Activated CD8-positive, alpha-beta T cell treated with anti-CD3 and anti-CD28 coated beads for 36 hours (primary cell): ENCODE measurements at regions not wholly inside any gene's neighbourhood (a gene's known extent, or its start where the extent isn't known, plus 50 kb on each side); places are given as distances from the start of the nearest gene placed in this dataset.

Experiments used
- ATAC-seq: fragments of 200-7000 bp; cut with Tn5 transposase; one replicate; pipeline ENCODE4 v1.10.0; 2021; ENCODE audit warnings: mild to moderate bottlenecking, moderate library complexity
- CTCF ChIA-PET: fragments of 350-600 bp; sonication (Branson Sonifier 250); formaldehyde crosslinking; loops from one replicate; lab custom pipeline; 2021; ENCODE audit warnings: antibody characterized with exemption; lab: Charles Lee
- POLR2A ChIA-PET: fragments of 350-600 bp; sonication (Branson Sonifier 250); formaldehyde crosslinking; loops from one replicate; lab custom pipeline; 2021; ENCODE audit warnings: antibody characterized with exemption; lab: Charles Lee
- DNase-seq: peaks from one replicate; pipeline ENCODE4 v3.0.0-alpha.2; 2020
- H3K27ac Mint-ChIP-seq: one replicate; pipeline ENCODE4 v1.8.0; 2021; ENCODE audit warnings: mild to moderate bottlenecking, mixed read lengths
- H3K27me3 Mint-ChIP-seq: one replicate; pipeline ENCODE4 v1.8.0; 2021; ENCODE audit warnings: mixed read lengths
- H3K36me3 Mint-ChIP-seq: one replicate; pipeline ENCODE4 v1.8.0; 2021; ENCODE audit warnings: low read depth, mixed read lengths
- H3K4me1 Mint-ChIP-seq: one replicate; pipeline ENCODE4 v1.8.0; 2021; ENCODE audit warnings: low read depth, mixed read lengths
- H3K4me3 Mint-ChIP-seq: one replicate; pipeline ENCODE4 v1.8.0; 2021; ENCODE audit warnings: mild to moderate bottlenecking, moderate library complexity, mixed read lengths
- H3K9me3 Mint-ChIP-seq: one replicate; pipeline ENCODE4 v1.8.0; 2021; ENCODE audit warnings: mixed read lengths
- CTCF ChIP-seq: fragments of 200-600 bp; IDR thresholded peaks from one replicate; pipeline ENCODE4 v1.8.0; 2022; ENCODE audit warnings: antibody characterized with exemption, mild to moderate bottlenecking
- intact Hi-C: fragments of 100-400 bp; cut with micrococcal nuclease; formaldehyde crosslinking; loops from one replicate; pipeline ENCODE4 v1.10.0; 2022

GRCh38 chr9:134590240-134591081, 51.1 kb upstream of the COL5A1 start:
- CTCF ChIA-PET: no interaction called here

GRCh38 chr9:134591082-134591571, 50.5 kb upstream of the COL5A1 start:
- no peak for DNase-seq
- TF ChIP-seq CTCF: no peak
- ChIA-PET CTCF (no interaction called here), POLR2A (no interaction called here)
- Mint-ChIP-seq H3K4me3 (no peak overlapping the region), H3K9me3 (no peaks in the 10 kb centered on the region), H3K27ac (no peak overlapping the region), H3K27me3 (peaks cover 2% of the 10 kb centered on the region), H3K36me3 (no peaks in the 10 kb centered on the region), H3K4me1 (no peaks in the 10 kb centered on the region)
- intact Hi-C loops: no loop called here
- no peak for ATAC-seq

More at GRCh38 chr9:134590240-134591081, 51.1 kb upstream of the COL5A1 start:
- no peak for TF ChIP-seq CTCF
- intact Hi-C loops: no loop called here
- POLR2A ChIA-PET: no interaction called here
- H3K4me1 Mint-ChIP-seq: no peaks in the 10 kb centered on the region
- peaks cover 4% of the 10 kb centered on the region for H3K27me3 Mint-ChIP-seq
- ATAC-seq (no peak), DNase-seq (no peak)
- H3K27ac Mint-ChIP-seq: no peak overlapping the region
- no peaks in the 10 kb centered on the region for H3K36me3 Mint-ChIP-seq
- no peak overlapping the region for H3K4me3 Mint-ChIP-seq
- H3K9me3 Mint-ChIP-seq: no peaks in the 10 kb centered on the region

GRCh38 chr9:134591573-134591981, 50.0 kb upstream of the COL5A1 start:
- POLR2A ChIA-PET: no interaction called here
- intact Hi-C loops: no loop called here
- no peak for ATAC-seq
- TF ChIP-seq CTCF: no peak
- Mint-ChIP-seq H3K4me1 (no peaks in the 10 kb centered on the region), H3K27ac (no peak overlapping the region), H3K36me3 (no peaks in the 10 kb centered on the region), H3K27me3 (peaks cover 2% of the 10 kb centered on the region), H3K4me3 (no peak overlapping the region), H3K9me3 (no peaks in the 10 kb centered on the region)
- CTCF ChIA-PET: no interaction called here
- no peak for DNase-seq
